ENCODE measurements at regions not wholly inside any gene's neighbourhood (a gene's known extent, or its start where the extent isn't known, plus 50 kb on each side); places are given as distances from the start of the nearest gene placed in this dataset.
"Not testable (repeated sequence)": the region's sequence is repeated elsewhere in the genome, so short reads cannot be mapped to it uniquely, and the experiment has no call there.

DNA sequence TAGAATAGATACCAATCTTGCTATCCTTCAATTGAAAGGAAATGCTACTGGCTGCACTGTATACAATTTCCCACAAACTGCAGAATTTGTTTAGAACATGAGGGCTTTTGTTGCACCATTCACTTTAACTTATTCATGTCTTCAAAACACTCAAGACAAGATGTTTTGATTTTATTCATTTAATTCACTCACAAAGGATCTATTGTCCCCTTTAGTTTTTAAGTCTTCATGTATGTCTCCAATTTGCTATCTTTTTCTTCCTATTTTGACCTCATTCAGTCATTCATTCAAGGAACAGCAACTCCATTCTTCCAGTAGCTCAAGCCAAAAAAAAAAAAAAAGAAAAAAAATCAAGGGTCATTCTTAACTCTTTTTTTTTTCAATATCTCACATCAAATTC, 130.6 kb upstream of the SOX21 start:
- no peaks in the 10 kb centered on the region for H3K9me3 ChIP-seq (ENCODE audit: insufficient read depth, low read length, severe bottlenecking)
- no peak for ATAC-seq (ENCODE audit: insufficient read depth, low read depth)
- no peak overlapping the region for H3K9ac ChIP-seq (ENCODE audit: low read depth, low read length)
- H3K4me1 ChIP-seq (ENCODE audit: insufficient read depth, low read length) = no peaks in the 10 kb centered on the region
- no peak for DNase-seq
- no peak overlapping the region for H2AFZ ChIP-seq (ENCODE audit: low read depth, low read length)
- H4K20me1 ChIP-seq (ENCODE audit: insufficient read depth, low read length) = no peaks in the 10 kb centered on the region
- no peaks in the 10 kb centered on the region for H3K27me3 ChIP-seq (ENCODE audit: insufficient read depth, low read length, poor library complexity)
- H3K79me2 ChIP-seq (ENCODE audit: insufficient read depth, low read length) = no peaks in the 10 kb centered on the region
- no peak for TF ChIP-seq EZH2 (IDR thresholded peaks at IDR 0.05; ENCODE audit: borderline replicate concordance, low read depth, low read length, severe bottlenecking)
- TF ChIP-seq, protein P1, sequence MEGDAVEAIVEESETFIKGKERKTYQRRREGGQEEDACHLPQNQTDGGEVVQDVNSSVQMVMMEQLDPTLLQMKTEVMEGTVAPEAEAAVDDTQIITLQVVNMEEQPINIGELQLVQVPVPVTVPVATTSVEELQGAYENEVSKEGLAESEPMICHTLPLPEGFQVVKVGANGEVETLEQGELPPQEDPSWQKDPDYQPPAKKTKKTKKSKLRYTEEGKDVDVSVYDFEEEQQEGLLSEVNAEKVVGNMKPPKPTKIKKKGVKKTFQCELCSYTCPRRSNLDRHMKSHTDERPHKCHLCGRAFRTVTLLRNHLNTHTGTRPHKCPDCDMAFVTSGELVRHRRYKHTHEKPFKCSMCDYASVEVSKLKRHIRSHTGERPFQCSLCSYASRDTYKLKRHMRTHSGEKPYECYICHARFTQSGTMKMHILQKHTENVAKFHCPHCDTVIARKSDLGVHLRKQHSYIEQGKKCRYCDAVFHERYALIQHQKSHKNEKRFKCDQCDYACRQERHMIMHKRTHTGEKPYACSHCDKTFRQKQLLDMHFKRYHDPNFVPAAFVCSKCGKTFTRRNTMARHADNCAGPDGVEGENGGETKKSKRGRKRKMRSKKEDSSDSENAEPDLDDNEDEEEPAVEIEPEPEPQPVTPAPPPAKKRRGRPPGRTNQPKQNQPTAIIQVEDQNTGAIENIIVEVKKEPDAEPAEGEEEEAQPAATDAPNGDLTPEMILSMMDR (IDR thresholded peaks at IDR 0.05; ENCODE audit: borderline replicate concordance, extremely low read depth, low read length, poor library complexity, severe bottlenecking) = no peak
- H3K36me3 ChIP-seq (ENCODE audit: insufficient read depth, low read length) = no peaks in the 10 kb centered on the region
- no peak overlapping the region for H3K4me3 ChIP-seq (ENCODE audit: low read depth in 1 of 2, low read length in 2 of 2)
- no peak overlapping the region for H3K27ac ChIP-seq (ENCODE audit: low read length)
- no peak overlapping the region for H3K4me2 ChIP-seq (ENCODE audit: insufficient read depth, low read length)

DNA sequence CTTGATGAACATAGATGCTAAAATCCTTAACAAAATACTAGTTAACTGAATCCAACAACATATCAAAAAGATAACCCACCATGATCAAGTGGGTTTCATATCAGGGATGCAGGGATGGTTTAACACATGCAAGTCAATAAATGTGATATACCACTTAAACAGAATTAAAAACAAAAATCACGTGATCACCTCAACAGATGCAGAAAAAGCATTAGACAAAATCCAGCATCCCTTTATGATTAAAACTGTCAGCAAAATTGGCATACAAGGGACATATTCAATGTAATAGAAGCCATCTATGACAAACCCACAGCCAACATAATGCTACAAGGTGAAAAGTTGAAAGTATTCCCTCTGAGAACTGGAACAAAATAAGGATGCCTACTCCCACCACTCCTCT, 124.7 kb upstream of the SOX21 start:
- DNase-seq; H3K4me2 ChIP-seq (ENCODE audit: insufficient read depth, low read length); H3K4me1 ChIP-seq (ENCODE audit: insufficient read depth, low read length); H3K9ac ChIP-seq (ENCODE audit: low read depth, low read length); H3K79me2 ChIP-seq (ENCODE audit: insufficient read depth, low read length); H2AFZ ChIP-seq (ENCODE audit: low read depth, low read length); H3K9me3 ChIP-seq (ENCODE audit: insufficient read depth, low read length, severe bottlenecking); H3K27ac ChIP-seq (ENCODE audit: low read length); H3K27me3 ChIP-seq (ENCODE audit: insufficient read depth, low read length, poor library complexity); H3K4me3 ChIP-seq (ENCODE audit: low read depth in 1 of 2, low read length in 2 of 2); H4K20me1 ChIP-seq (ENCODE audit: insufficient read depth, low read length); ATAC-seq (ENCODE audit: insufficient read depth, low read depth); H3K36me3 ChIP-seq (ENCODE audit: insufficient read depth, low read length): not testable (repeated sequence)

DNA sequence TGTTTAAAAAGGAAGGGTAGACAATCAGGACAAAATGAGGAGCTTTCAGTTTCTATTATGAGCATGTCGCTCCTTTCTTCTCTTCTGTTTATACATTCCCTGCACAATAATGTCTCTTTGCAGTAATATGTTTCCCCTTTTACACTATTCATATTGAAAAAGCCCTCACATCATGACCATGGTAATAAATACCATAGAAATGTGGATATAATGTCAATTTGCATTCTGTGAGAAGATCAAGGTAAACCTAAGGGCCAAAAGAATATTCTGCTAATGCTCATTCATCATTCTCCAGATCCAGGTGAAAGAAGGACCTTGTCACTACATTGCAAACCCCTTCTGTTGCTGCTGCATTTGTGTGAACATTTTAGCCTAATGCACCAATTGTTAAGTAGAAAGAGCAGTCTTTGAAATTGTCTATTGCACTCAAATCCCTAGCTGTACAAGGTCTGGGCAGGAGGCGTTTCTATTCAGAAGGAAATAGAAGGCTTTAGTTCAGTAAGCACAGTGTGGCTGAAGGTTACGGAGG, 117.6 kb upstream of the SOX21 start:
- no peaks in the 10 kb centered on the region for H3K4me1 ChIP-seq (ENCODE audit: insufficient read depth, low read length)
- ATAC-seq (ENCODE audit: insufficient read depth, low read depth) (no peak), DNase-seq (no peak)
- no peak overlapping the region for H2AFZ ChIP-seq (ENCODE audit: low read depth, low read length)
- no peak overlapping the region for H3K4me2 ChIP-seq (ENCODE audit: insufficient read depth, low read length)
- H4K20me1 ChIP-seq (ENCODE audit: insufficient read depth, low read length) = no peaks in the 10 kb centered on the region
- no peak overlapping the region for H3K27ac ChIP-seq (ENCODE audit: low read length)
- no peaks in the 10 kb centered on the region for H3K36me3 ChIP-seq (ENCODE audit: insufficient read depth, low read length)
- no peak for TF ChIP-seq EZH2 (IDR thresholded peaks at IDR 0.05; ENCODE audit: borderline replicate concordance, low read depth, low read length, severe bottlenecking)
- TF ChIP-seq, protein P1 (IDR thresholded peaks at IDR 0.05; ENCODE audit: borderline replicate concordance, extremely low read depth, low read length, poor library complexity, severe bottlenecking) = no peak
- H3K79me2 ChIP-seq (ENCODE audit: insufficient read depth, low read length) = no peaks in the 10 kb centered on the region
- no peaks in the 10 kb centered on the region for H3K9me3 ChIP-seq (ENCODE audit: insufficient read depth, low read length, severe bottlenecking)
- no peak overlapping the region for H3K4me3 ChIP-seq (ENCODE audit: low read depth in 1 of 2, low read length in 2 of 2)
- no peak overlapping the region for H3K9ac ChIP-seq (ENCODE audit: low read depth, low read length)
- no peaks in the 10 kb centered on the region for H3K27me3 ChIP-seq (ENCODE audit: insufficient read depth, low read length, poor library complexity)

DNA sequence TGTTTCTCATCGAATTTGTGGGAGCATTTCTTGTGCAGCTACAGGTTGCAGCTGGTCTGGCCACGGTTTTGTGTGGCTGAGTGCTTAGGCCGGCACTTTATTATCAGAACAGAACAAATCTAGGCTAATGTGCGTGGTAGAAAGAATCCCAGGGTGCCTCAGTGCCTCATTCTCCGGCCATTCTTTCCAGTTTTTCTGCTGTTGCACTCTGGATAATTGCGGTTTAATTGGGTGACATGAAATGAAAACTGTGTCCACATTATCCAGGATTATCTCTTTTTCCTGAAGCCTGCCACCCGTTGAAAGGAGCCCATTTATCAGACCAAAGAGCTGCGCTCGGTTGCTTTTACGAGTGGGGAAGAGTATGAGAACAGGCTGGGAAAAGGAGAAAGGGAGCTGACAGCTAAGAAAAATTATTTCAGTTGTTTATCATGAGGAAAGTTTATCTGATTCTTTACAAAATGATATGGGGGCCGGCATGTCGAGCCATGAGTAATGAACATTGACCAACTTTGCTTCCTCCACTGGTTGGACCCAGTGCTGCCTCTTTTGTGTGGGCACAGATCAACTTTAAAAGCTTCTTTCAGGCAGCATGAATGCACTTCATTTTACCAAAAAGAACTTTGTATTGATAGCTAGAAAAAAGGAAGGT, 117.0 kb upstream of the SOX21 start:
- H3K27ac ChIP-seq (ENCODE audit: low read length) = no peak overlapping the region
- TF ChIP-seq, protein P1 (IDR thresholded peaks at IDR 0.05; ENCODE audit: borderline replicate concordance, extremely low read depth, low read length, poor library complexity, severe bottlenecking) = no peak
- TF ChIP-seq EZH2 (IDR thresholded peaks at IDR 0.05; ENCODE audit: borderline replicate concordance, low read depth, low read length, severe bottlenecking) = no peak
- no peaks in the 10 kb centered on the region for H3K36me3 ChIP-seq (ENCODE audit: insufficient read depth, low read length)
- no peak overlapping the region for H3K9ac ChIP-seq (ENCODE audit: low read depth, low read length)
- H2AFZ ChIP-seq (ENCODE audit: low read depth, low read length) = no peak overlapping the region
- no peak overlapping the region for H3K4me3 ChIP-seq (ENCODE audit: low read depth in 1 of 2, low read length in 2 of 2)
- no peaks in the 10 kb centered on the region for H3K9me3 ChIP-seq (ENCODE audit: insufficient read depth, low read length, severe bottlenecking)
- no peaks in the 10 kb centered on the region for H3K27me3 ChIP-seq (ENCODE audit: insufficient read depth, low read length, poor library complexity)
- ATAC-seq (ENCODE audit: insufficient read depth, low read depth) = no peak
- no peaks in the 10 kb centered on the region for H4K20me1 ChIP-seq (ENCODE audit: insufficient read depth, low read length)
- H3K4me1 ChIP-seq (ENCODE audit: insufficient read depth, low read length) = no peaks in the 10 kb centered on the region
- H3K4me2 ChIP-seq (ENCODE audit: insufficient read depth, low read length) = no peak overlapping the region
- DNase-seq = no peak
- no peaks in the 10 kb centered on the region for H3K79me2 ChIP-seq (ENCODE audit: insufficient read depth, low read length)

All from DND-41 (cell line).